IMR-90 (cell line): ENCODE measurements at regions not wholly inside any gene's neighbourhood (a gene's known extent, or its start where the extent isn't known, plus 50 kb on each side); places are given as distances from the start of the nearest gene placed in this dataset.

Source experiments
- BHLHE40 ChIP-seq: fragments of 150-350 bp; IDR thresholded peaks from 2 replicates; pipeline ENCODE4 v1.6.1; 2016; ENCODE audit warnings: mild to moderate bottlenecking, low read depth, low read length
- CEBPB ChIP-seq: IDR thresholded peaks from 2 replicates; pipeline ENCODE4 v1.6.1; 2012; ENCODE audit warnings: low read depth, low read length, improper control_type of control experiment
- CHD1 ChIP-seq: IDR thresholded peaks from 2 replicates; pipeline ENCODE4 v1.6.1; 2012; ENCODE audit warnings: low read depth, low read length, improper control_type of control experiment
- MXI1 ChIP-seq: IDR thresholded peaks from 2 replicates; pipeline ENCODE4 v1.6.1; 2012; ENCODE audit warnings: low read depth, mild to moderate bottlenecking, low read length, moderate library complexity, borderline replicate concordance
- NFE2L2 ChIP-seq: fragments of 150-350 bp; IDR thresholded peaks from 2 replicates; pipeline ENCODE4 v1.6.1; 2016; ENCODE audit warnings: low read depth, mild to moderate bottlenecking, low read length
- POLR2A ChIP-seq: IDR thresholded peaks from 2 replicates; pipeline ENCODE4 v1.6.1; 2012; ENCODE audit warnings: mild to moderate bottlenecking, low read depth, low read length
- RAD21 ChIP-seq: IDR thresholded peaks from 2 replicates; pipeline ENCODE4 v1.6.1; 2012; ENCODE audit warnings: low read length, improper control_type of control experiment
- RFX5 ChIP-seq: IDR thresholded peaks from 2 replicates; pipeline ENCODE4 v1.8.0; 2012; ENCODE audit warnings: low read depth, mild to moderate bottlenecking, low read length, moderate library complexity
- TF ChIP-seq, protein P1 (sequence below): conservative IDR thresholded peaks from 2 replicates; pipeline ENCODE4 v1.5.1; 2012; ENCODE audit warnings: mild to moderate bottlenecking, low read depth, low read length, improper control_type of control experiment
- TF ChIP-seq, protein P2 (sequence below): fragments of 150-350 bp; IDR thresholded peaks from 2 replicates; pipeline ENCODE4 v1.6.1; 2017; ENCODE audit warnings: mild to moderate bottlenecking, antibody characterized with exemption, low read length, low read depth

DNA sequence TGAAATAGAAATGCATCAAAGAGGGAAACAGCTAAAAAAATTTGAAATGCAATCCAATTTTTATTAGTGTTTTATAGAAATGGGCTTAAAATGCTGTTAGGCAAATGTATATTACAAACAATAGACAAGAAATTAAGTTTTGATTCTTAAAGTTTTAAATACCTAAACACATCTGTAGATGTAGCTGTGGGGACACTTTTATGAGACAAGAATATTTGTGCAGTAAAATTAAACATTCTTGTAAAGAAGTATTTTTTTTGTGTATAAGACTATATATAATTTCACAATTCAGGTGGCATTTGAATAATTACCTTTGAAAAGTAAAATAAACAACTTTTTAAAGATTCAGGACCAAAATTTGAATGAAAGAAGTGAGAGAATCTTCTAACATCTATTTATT, 1015.9 kb downstream of the REEP3 start:
- TF ChIP-seq, protein P1, sequence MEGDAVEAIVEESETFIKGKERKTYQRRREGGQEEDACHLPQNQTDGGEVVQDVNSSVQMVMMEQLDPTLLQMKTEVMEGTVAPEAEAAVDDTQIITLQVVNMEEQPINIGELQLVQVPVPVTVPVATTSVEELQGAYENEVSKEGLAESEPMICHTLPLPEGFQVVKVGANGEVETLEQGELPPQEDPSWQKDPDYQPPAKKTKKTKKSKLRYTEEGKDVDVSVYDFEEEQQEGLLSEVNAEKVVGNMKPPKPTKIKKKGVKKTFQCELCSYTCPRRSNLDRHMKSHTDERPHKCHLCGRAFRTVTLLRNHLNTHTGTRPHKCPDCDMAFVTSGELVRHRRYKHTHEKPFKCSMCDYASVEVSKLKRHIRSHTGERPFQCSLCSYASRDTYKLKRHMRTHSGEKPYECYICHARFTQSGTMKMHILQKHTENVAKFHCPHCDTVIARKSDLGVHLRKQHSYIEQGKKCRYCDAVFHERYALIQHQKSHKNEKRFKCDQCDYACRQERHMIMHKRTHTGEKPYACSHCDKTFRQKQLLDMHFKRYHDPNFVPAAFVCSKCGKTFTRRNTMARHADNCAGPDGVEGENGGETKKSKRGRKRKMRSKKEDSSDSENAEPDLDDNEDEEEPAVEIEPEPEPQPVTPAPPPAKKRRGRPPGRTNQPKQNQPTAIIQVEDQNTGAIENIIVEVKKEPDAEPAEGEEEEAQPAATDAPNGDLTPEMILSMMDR, result no peak
- TF ChIP-seq POLR2A, result no peak
- TF ChIP-seq CHD1, result no peak
- no peak for TF ChIP-seq MXI1
- TF ChIP-seq, protein P2, sequence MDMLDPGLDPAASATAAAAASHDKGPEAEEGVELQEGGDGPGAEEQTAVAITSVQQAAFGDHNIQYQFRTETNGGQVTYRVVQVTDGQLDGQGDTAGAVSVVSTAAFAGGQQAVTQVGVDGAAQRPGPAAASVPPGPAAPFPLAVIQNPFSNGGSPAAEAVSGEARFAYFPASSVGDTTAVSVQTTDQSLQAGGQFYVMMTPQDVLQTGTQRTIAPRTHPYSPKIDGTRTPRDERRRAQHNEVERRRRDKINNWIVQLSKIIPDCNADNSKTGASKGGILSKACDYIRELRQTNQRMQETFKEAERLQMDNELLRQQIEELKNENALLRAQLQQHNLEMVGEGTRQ, result no peak
- TF ChIP-seq NFE2L2, result no peak
- TF ChIP-seq RAD21, result no peak
- TF ChIP-seq RFX5, result no peak
- no peak for TF ChIP-seq BHLHE40
- no peak for TF ChIP-seq CEBPB
